Stimulated activated CD4-positive, alpha-beta T cell treated with anti-CD3 and anti-CD28 coated beads, Interleukin-1b, Interleukin-23, amount 100 ng/mL, for 4 hours (primary cell): ENCODE measurements at regions not wholly inside any gene's neighbourhood (a gene's known extent, or its start where the extent isn't known, plus 50 kb on each side); places are given as distances from the start of the nearest gene placed in this dataset.
"Not testable (repeated sequence)": the region's sequence is repeated elsewhere in the genome, so short reads cannot be mapped to it uniquely, and the experiment has no call there.

Experiments
- DNase-seq, 2 donors: peaks; one replicate each; pipeline ENCODE4 v3.0.0-alpha.2; 2020; ENCODE audit warnings: low read depth in 2 of 2

DNA sequence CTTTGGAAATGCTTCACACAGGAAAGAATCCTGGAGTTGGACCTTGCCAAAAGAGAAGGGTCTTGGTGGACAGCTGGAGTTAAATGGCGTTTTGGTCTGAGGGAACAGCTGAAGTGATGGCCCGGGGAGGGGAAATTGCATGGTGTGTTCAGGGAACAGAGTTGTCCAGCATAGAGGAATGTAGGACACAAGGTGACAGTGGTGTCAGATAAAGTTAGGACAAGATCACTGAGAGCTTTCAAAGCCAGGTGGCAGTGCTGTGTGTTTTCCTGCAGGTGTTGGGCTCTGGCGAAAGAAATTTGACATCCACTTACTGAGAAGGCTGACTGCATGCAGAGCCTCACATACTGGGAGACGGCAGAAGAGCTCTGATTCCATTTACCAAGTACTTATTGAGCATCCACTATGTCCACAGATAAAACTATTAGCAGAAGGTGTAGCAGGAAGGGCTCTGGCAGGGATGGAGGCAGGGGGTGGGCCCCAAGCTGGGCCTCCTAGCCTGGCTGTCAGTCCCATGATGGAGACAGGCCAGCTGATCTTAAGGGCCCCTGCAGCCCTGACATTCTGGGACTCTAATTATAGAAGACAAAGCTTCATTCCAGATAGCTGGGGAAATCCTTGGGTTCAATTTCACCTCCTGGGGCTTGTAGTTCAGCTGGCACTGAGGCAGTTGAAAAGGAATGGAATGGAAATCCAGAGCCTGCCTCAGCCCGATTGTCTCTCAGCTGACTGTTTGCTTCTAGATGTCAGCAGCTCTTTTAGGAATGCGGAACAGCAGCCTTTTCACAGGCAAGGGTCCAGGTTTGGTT, 150.2 kb upstream of the MAMLD1 start:
- DNase-seq = no peak

DNA sequence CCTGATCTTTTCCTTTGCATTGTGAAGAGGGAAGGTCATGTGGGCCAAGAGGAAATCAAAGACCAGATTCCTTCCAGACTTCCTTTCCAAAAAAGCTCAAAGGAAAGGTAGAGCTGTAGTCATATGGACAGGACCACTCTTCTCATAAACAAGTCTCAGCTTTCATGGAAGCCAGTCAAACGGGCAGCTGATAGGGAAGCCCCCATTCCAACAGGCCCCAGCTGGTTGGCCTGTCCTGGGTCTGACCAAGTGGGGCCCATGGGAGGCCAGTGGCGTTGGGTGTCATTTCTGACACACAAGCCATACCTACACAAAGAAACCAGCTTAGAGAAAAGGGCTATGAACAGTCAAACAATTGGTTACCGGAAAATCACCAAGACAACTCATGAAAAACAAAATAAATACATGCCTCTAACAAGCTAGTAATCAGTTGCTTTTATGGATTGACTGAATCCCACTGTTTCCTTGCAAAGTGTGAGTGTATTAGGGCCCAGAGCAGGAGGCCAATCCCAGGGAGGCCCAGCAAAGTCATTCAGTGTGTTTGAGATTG, 149.6 kb upstream of the MAMLD1 start:
- DNase-seq = no peak

- DNase-seq = not testable (repeated sequence)
These were observed 147.1 kb upstream of the MAMLD1 start for GRCh38 chrX:150216000-150216399.

DNA sequence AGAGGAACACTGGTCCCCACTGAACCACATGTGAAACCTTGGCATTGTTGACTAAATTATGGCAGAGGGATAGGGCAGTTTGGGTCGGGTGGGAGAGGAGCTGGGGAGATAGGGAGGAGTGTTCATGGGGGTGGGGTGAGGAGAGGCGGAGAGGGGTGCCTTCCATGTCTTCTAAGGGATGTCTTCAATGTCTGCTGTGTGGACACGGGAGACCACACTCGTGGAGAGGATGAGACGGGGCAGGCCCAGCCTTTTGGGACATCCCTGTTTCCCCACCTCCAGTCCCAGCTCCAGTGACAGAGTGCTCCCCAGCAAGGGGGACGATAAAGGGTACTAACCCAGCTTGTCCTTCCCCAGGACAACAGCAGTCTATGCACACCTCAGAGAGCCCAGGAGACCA, 146.4 kb upstream of the MAMLD1 start:
- no peak for DNase-seq

- no peak for DNase-seq
These were observed 145.5 kb upstream of the MAMLD1 start for GRCh38 chrX:150217609-150218008.

GRCh38 chrX:150219374-150220185, 143.5 kb upstream of the MAMLD1 start:
- DNase-seq = no peak

DNA sequence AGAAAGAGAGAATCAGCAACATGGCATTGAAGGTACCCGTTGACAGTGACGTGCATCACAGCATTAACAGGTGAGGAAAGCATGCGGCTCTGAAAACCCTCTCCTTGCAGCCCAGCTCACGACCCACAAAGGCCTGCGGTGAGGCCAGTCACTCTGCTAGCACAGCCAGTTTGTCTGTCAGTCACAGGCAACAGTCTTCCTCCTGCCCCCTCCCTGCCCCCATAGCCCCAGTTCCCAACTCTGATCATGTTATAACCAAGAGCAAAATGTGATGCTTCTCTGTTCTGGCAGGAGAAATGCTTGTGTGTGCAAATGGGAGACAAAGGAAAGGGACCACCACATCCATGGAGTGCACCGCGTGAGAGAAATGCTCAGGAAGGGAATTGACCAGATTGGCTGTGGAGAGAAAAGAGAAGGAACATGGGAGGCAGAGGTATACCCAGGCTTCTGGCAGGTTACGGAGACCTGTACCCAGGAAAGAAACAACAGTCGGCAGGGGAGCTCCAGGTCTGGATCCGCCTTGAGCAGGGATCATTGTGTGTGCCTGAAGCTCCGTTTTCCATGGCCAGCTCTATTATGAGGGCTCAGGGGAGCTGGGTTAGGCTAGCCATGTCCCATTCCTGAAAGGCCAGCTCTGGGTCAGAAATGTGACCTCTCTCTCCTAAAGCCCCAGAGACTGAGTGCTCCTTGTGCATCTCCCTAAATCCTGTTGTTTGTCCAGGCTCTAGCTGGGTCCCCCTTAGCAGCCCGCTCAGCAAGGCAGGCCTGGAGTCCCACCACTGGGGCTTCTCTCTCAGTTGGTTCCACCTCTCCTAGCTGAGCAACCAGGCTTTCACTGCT, 139.7 kb upstream of the MAMLD1 start:
- DNase-seq = no peak

GRCh38 chrX:150224676-150225075, 138.4 kb upstream of the MAMLD1 start:
- no peak for DNase-seq

DNA sequence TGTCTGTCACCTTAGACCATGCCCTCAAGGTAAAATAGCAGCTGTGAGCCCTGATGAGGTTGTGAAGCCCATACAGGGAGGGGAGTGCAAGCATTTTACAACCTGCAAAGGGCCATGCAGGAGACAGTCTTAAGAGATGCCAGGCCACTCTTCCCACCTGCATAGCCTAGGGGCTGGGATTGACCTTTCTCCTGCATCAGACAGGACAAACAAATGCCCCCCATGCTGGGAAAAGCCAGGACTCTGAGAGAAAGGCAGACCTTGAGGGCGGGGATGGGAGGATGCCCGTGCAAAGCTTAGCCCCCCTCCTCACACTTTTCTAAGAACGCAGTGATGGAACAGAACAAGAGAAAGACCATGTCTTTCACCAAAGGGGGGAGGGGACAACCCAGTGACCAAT, 137.9 kb upstream of the MAMLD1 start:
- DNase-seq = no peak

DNA sequence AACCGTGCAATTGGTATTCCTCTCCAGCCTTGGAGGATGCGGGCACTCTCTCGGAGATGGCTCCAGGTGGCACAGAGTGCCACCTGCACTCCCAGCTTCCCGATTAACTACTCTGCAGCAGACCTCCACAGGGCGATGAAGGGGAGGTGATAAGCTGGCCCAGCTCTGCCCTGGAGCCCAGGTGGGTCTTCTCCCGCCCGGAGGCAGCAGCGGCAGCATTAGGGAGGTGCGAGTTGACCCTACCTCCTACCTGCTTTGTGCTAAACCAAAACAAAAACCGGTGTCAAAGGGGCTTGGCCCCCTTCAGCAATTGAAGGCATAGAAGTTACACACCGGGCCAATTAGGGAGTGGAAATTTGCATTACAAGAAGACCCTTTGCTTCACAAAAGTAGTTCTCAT, 137.4 kb upstream of the MAMLD1 start:
- DNase-seq = no peak

DNA sequence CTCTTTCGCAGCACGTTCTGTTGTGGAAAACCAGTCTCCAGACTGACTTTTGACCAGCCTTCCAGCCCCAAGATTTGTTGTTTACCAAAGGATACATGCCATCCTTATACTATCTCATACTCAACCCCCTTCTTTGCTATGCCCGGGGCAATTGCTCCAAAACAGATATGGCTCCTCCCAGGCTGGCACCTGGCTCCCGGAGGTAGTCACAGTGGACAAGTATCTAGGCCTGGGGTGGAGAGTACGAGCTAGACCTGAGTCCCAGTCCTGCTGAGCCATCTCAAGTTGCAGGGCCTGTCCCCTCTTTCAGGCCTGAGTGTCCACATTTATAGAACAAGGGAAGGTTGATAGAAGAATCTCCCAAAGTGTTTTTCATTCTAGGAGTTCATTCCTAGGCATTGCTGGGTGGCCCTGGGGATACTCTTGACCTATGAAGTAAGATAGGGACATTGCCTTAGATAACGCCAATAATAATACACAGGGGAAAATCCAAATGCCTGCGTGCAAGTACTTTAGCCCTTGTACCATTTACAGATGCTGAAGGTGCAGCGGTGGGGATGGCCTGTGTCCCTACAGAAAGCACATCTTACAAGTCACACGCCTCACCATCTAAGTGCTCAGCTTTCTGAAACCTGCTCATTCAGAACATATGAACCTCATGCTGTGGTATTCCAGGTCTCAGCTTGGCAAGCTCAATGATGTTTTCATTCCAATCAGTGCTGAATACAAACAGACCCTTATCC, 136.7 kb upstream of the MAMLD1 start:
- DNase-seq = no peak

DNA sequence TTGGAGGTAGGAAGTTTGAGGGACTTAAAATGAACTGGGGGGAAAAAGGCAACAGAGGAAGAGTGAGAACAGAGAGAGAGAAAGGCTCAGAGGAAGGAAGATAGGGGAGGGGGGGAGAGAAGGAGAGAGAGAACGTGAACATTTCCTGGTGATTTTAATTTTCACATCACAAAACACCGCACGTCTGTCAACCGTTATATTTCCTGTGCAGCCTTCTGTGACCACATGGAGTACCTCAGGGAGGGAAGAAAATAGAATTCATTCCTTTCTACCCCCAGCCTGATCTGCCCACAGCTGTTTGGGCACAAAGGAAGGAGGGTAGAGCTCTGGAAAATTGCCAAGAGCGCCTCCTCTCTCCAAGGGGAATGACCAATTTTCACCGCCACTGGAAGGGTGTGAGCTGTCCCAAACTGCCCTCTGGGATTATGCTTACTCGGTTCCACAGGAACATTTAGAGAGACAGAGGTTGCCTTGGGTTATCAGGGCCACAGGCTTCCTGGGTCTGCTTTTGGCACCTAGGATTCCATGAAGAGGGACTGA, 135.7 kb upstream of the MAMLD1 start:
- no peak for DNase-seq

GRCh38 chrX:150227873-150228410, 135.2 kb upstream of the MAMLD1 start:
- DNase-seq = no peak

GRCh38 chrX:150228431-150228830, 134.7 kb upstream of the MAMLD1 start:
- no peak for DNase-seq

DNA sequence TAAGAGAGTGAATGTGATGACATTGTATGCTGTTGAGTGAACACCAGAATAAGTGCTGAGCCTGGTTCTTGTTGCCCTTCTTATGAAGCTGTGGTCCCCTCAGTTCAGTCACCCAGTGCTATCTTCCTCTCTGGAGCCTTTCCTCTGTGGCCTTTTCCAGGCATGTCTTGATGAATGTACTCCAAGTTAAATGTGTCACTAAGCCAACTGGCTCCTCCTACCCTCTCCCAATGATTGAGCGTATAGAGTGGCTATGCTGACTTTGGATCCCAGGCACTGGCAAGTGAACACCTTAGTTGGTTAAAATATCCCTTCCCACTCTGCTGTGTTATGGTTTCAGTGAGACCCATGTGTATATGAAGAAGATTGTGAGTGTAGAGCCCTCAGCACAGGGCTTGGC, 134.1 kb upstream of the MAMLD1 start:
- no peak for DNase-seq

DNA sequence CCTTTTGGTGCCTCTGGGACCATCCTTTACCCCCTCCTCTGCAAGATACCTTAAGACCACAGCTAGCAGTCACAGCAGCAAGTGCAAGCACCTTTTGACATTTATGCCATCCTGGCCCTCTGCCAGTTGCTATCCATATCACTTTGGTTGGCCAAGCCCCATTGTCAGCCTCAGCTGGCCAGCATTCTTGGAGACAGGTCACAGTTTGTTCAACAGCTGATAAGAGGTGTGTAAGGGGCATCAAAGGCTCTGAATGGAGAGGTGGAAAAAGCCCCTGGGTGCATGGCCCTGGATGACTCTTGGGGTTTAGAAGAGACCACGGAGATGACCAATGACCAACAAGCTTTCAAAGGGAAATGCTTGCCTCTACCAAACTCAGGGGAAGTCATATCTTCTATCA, 133.6 kb upstream of the MAMLD1 start:
- DNase-seq = no peak

GRCh38 chrX:150230952-150231351, 132.2 kb upstream of the MAMLD1 start:
- DNase-seq = not testable (repeated sequence)

DNA sequence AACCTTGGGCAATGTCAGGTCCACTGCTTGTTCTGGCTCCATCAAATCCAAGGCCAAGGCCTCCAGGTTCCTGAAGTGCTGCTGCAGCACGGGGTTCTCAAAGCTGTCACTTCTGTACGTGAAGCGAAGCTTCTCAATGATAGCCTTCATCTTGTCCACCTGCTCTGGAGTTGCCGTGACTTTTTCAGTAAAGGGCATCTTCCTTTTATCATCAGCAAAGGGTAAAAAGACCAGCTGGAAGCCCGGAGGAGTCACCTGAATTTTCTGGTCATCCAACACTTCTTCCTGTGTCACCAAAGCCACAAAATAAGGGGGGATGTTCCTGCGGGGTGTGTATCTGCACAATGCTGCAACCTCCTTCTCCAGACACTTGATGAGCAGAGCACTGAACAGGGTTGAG, 131.7 kb upstream of the MAMLD1 start:
- DNase-seq = not testable (repeated sequence)

DNA sequence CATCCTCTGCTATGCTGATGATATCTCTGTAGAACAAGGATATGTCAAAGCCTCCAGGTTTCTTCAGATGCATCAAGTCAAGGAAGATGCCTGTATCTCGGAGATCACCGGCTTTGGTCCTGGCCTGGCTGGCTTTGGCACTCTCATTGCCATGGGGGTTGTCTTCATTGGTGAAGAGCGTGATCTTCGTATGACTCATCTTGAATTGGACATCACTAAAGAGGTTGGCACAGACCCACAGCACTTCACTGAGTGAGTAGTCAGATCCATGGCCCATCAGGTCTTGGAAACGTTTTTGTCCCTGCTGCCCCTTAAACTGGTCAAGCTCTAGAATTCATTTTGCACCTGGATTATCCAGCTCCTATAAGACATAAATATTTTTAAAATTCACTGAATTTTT, 130.9 kb upstream of the MAMLD1 start:
- DNase-seq = not testable (repeated sequence)

GRCh38 chrX:150234126-150234525, 129.0 kb upstream of the MAMLD1 start:
- DNase-seq = no peak

- no peak for DNase-seq
These were observed 126.8 kb upstream of the MAMLD1 start for GRCh38 chrX:150236327-150236726.
